ENCODE measurements at regions not wholly inside any gene's neighbourhood (a gene's known extent, or its start where the extent isn't known, plus 50 kb on each side); places are given as distances from the start of the nearest gene placed in this dataset.
A peak's percentile ranks its signal among the peaks of the same experiment; 100 is the strongest.
"Not testable (repeated sequence)": the region's sequence is repeated elsewhere in the genome, so short reads cannot be mapped to it uniquely, and the experiment has no call there.

DNA sequence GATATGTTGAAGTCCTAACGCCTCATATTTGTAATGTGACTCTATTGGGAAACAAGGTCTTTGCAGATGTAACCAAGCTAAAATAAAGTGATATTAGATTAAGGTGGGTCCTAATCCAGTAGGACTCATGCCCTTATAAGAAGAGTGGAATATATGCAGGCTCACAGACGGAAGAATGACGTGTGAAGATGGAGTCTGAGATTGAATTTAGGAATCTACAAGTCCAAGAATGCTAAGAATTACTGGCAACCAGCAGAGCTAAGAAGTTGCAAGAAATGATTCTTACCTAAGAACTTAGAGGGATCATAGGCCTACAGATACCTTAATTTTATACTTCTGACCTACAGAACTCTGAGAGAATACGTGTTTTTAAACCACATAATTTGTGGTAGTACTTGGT lies 350.0 kb upstream of the ST8SIA4 start:
- no peak for DNase-seq
- in situ Hi-C loops (cut with HindIII; ENCODE audit: low pct_ligation_motif_present, low pct_unique_long_range_greater_than_20kb, low sequenced_read_pairs): no loop called here

GRCh38 chr5:101244621-101245020 lies 341.5 kb upstream of the ST8SIA4 start:
- DNase-seq: no peak
- in situ Hi-C loops (cut with HindIII; ENCODE audit: low pct_ligation_motif_present, low pct_unique_long_range_greater_than_20kb, low sequenced_read_pairs): no loop called here

GRCh38 chr5:101212942-101213514 lies 309.9 kb upstream of the ST8SIA4 start:
- DNase-seq: no peak
- in situ Hi-C loops (cut with HindIII; ENCODE audit: low pct_ligation_motif_present, low pct_unique_long_range_greater_than_20kb, low sequenced_read_pairs): no loop called here

DNA sequence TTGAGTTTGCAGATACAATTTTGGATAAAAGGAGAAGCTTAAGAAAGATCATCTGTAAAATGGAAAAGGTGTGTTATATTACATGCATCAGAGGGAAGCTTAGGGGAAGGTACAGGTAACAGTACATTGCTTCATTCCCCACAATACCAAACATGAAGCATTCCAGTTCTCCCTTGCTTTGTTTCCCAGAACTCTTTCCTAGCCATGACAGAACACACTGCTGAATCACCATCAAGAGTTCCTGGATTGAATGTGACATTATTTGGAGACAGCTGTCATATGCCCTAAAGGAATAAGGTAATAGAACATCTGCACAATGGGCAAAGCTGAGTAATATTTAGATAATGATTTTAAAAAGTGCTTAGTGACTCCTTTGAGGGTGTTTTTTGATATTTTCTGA lies 303.5 kb upstream of the ST8SIA4 start:
- no peak for DNase-seq
- in situ Hi-C loops (cut with HindIII; ENCODE audit: low pct_ligation_motif_present, low pct_unique_long_range_greater_than_20kb, low sequenced_read_pairs): no loop called here

DNA sequence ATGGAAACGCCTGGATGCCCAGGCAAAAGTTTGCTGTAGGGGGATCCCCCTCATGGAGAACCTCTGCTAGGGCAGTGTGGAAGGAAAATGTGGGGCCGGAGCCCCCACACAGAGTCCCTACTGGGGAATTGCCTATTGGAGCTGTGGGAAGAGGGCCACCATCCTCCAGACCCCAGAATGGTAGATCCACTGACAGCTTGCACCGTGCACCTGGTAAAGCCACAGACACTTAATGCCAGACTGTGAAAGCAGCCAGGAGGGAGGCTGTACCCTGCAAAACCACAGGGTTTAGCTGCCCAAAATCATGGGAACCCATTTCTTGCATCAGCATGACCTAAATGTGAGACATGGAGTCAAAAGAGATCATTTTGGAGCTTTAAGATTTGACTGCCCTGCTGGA lies 302.0 kb upstream of the ST8SIA4 start:
- in situ Hi-C loops (cut with HindIII; ENCODE audit: low pct_ligation_motif_present, low pct_unique_long_range_greater_than_20kb, low sequenced_read_pairs); DNase-seq: not testable (repeated sequence)

- DNase-seq; in situ Hi-C loops (cut with HindIII; ENCODE audit: low pct_ligation_motif_present, low pct_unique_long_range_greater_than_20kb, low sequenced_read_pairs): not testable (repeated sequence)
Measured at GRCh38 chr5:101180365-101180764, 277.3 kb upstream of the ST8SIA4 start.

GRCh38 chr5:101176605-101177004 lies 273.5 kb upstream of the ST8SIA4 start:
- no peak for DNase-seq
- in situ Hi-C loops (cut with HindIII; ENCODE audit: low pct_ligation_motif_present, low pct_unique_long_range_greater_than_20kb, low sequenced_read_pairs): no loop called here

DNA sequence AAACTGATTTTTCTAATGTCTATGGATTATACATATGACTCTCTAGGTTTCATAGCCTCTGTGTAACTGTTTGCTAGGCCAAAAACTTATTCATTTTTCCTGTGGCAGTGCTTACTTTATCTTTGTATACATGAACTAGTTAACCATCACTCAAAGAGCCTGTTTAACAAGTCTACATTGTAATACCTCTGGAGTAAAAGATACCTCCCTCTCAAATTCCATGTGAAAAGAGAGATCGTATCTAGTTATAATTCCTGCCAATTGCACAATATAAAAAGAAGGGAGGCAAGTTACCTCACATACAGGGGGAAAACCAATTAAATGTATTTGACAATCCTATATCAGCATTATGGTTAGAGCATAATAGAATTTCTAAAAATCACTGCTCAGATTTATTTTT lies 271.9 kb upstream of the ST8SIA4 start:
- DNase-seq: no peak
- in situ Hi-C loops (cut with HindIII; ENCODE audit: low pct_ligation_motif_present, low pct_unique_long_range_greater_than_20kb, low sequenced_read_pairs): no loop called here

GRCh38 chr5:101163088-101163487 lies 260.0 kb upstream of the ST8SIA4 start:
- in situ Hi-C loops (cut with HindIII; ENCODE audit: low pct_ligation_motif_present, low pct_unique_long_range_greater_than_20kb, low sequenced_read_pairs): no loop called here
- no peak for DNase-seq

DNA sequence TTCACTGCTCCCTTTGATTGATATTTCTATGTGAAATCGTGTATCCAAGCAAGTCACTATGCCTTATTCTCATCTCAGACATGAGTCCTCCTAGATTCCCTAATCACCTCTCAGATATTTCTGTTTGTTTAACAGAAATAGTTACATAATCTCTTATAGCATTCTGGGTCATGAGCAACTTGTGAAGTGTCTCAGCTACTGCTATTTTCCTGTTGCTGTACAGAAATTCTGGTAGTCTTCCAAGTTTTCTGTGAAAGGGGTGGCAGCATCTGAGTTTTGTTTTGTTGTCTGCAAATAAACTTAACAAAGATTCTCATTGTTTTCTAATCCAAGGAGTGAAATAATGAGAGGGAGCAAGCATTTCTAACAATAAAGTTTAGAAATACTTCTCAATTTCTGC lies 256.9 kb upstream of the ST8SIA4 start:
- in situ Hi-C loops (cut with HindIII; ENCODE audit: low pct_ligation_motif_present, low pct_unique_long_range_greater_than_20kb, low sequenced_read_pairs): no loop called here
- no peak for DNase-seq

DNA sequence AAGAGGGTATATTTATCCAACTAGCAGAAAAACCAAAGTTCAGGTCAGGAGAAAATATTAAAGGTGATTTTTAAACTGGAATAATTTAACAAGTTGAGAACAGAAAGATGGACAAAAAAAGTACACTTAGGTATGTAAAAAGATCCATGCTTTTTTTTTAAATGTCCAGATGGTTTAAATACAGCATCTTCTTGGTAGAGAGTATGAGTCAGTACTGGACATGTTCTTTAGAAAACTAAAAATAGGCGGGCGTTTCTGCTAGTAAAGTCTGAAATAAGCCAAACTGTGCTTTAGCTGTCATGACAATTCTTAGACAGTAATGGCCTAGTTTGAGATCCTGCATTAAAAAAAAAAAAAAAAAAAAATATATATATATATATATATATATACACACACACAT lies 255.9 kb upstream of the ST8SIA4 start:
- DNase-seq: no peak
- in situ Hi-C loops (cut with HindIII; ENCODE audit: low pct_ligation_motif_present, low pct_unique_long_range_greater_than_20kb, low sequenced_read_pairs): no loop called here

GRCh38 chr5:101153526-101153925 lies 250.4 kb upstream of the ST8SIA4 start:
- DNase-seq: no peak
- in situ Hi-C loops (cut with HindIII; ENCODE audit: low pct_ligation_motif_present, low pct_unique_long_range_greater_than_20kb, low sequenced_read_pairs): no loop called here

DNA sequence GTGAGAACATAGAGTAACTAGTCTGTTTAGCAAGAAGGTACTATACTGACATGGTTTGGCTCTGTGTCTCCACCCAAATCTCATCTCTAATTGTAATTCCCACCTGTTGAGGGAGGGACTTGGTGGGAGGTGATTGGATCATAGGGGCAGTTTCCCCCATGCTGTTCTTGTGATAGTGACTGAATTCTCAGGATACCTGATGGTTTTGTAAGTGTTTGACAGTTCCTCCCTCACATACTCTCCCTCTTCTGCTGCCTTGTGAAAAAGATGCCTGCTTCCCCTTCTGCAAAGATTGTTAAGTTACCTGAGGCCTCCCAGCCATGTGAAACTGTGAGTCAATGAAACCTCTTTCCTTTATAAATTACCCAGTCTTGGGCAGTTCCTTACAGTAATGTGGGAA lies 240.4 kb upstream of the ST8SIA4 start:
- in situ Hi-C loops (cut with HindIII; ENCODE audit: low pct_ligation_motif_present, low pct_unique_long_range_greater_than_20kb, low sequenced_read_pairs): no loop called here
- DNase-seq: no peak

DNA sequence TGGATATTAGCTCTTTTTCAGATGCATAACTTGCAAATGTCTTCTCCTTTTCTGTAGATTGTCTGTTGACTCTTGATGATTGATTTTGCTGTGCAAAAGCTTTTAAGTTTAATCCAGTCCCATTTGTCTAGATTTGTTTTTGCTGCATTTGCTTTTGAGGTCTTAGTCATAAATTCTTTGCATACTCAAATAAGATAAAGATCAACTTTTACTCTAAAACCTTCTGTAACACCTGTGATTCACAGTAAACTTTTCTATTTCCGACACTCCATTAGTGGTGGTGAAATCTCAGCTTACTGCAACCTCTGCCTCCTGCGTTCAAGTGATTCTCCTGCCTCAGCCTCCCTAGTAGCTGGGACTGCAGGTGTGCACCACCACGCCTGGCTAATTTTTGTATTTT lies 239.0 kb upstream of the ST8SIA4 start:
- DNase-seq: no peak
- in situ Hi-C loops (cut with HindIII; ENCODE audit: low pct_ligation_motif_present, low pct_unique_long_range_greater_than_20kb, low sequenced_read_pairs): no loop called here

DNA sequence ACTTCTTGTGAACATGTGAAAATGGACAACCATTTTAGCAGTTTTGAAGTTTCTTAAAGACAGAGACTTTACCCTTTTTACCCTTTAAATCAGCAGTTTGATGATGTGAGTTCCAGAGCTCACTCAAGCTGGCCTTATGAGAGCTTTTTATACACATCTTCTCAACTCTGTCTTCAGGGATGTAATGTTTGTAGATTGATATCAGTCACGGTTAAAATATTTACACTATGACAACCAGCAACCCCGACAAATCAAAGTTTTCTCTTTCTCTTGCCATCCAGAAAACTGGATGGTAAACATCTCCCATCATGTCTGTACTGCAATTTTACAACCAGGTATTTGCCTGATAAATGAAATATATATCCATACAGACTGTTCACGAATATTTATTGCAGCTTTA lies 233.4 kb upstream of the ST8SIA4 start:
- in situ Hi-C loops (cut with HindIII; ENCODE audit: low pct_ligation_motif_present, low pct_unique_long_range_greater_than_20kb, low sequenced_read_pairs): no loop called here

GRCh38 chr5:101123363-101123762 lies 220.3 kb upstream of the ST8SIA4 start:
- no peak for DNase-seq
- in situ Hi-C loops (cut with HindIII; ENCODE audit: low pct_ligation_motif_present, low pct_unique_long_range_greater_than_20kb, low sequenced_read_pairs): no loop called here

More for the DNA sequence above, 233.4 kb upstream of the ST8SIA4 start:
- DNase-seq: no peak

DNA sequence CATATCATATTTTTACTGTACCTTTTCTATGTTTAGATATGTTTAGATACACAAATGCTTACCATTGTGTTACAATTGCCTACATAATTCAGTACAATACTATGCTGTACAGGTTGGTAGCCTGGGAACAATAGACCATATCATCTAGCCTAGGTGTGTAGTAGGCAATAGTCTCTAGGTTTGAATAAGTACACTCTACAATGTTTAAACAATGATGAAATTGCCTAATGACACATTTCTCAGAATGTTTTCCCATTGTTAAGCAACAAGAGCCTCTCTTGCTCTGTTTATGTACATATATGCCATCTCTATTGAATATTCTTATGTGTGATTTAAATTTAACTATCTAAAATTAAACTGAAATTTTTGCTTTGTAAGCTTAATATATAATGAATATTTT lies 209.6 kb upstream of the ST8SIA4 start:
- no peak for DNase-seq
- in situ Hi-C loops (cut with HindIII; ENCODE audit: low pct_ligation_motif_present, low pct_unique_long_range_greater_than_20kb, low sequenced_read_pairs): no loop called here

DNA sequence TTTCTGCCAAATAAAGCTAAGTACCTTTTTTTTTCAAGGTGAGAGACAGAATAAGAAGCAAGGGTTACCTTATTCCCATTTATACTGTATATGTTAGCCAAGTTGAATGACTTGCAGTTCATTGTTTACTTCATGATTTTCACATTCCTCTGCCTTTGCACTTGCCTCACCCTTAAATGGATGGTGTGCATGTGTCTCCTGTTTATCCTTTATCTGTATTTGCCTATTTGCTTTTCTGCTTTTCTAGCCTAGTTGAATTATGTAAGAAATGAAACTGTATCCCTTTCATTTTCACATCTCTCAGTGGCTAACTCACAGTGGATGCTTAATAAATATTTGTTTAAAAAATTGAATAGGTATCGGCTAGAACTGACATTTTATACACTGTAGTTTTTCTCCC lies 200.8 kb upstream of the ST8SIA4 start:
- in situ Hi-C loops (cut with HindIII; ENCODE audit: low pct_ligation_motif_present, low pct_unique_long_range_greater_than_20kb, low sequenced_read_pairs): no loop called here
- no peak for DNase-seq

- in situ Hi-C loops (cut with HindIII; ENCODE audit: low pct_ligation_motif_present, low pct_unique_long_range_greater_than_20kb, low sequenced_read_pairs): no loop called here
- peak; percentile 16 for DNase-seq
Measured at GRCh38 chr5:101102506-101102905, 199.4 kb upstream of the ST8SIA4 start.

DNA sequence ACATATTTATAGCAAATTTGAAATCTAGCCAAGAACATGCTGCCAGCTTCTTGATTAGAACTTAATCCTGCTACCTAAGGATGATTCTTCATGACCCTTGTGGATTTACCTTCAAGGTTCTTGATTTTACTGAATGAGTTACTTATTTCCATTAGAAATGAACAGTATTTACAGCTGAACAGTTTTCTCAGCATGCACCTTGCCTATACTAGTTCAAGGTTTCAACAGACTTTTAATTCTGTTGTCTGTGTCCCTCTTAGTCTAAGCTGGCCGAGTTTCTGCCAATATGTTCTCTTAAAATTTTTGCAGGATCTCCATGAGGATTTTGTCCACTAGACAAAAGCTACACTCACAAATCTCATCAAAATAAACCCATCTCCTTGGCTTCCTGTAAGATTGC lies 188.8 kb upstream of the ST8SIA4 start:
- in situ Hi-C loops (cut with HindIII; ENCODE audit: low pct_ligation_motif_present, low pct_unique_long_range_greater_than_20kb, low sequenced_read_pairs): no loop called here
- peak; percentile 17 for DNase-seq

- peak; percentile 2 for DNase-seq
- in situ Hi-C loops (cut with HindIII; ENCODE audit: low pct_ligation_motif_present, low pct_unique_long_range_greater_than_20kb, low sequenced_read_pairs): no loop called here
Measured at GRCh38 chr5:101084353-101084752, 181.3 kb upstream of the ST8SIA4 start.
